Endothelial cell of umbilical vein (primary cell): ENCODE measurements at regions not wholly inside any gene's neighbourhood (a gene's known extent, or its start where the extent isn't known, plus 50 kb on each side); places are given as distances from the start of the nearest gene placed in this dataset.

Source experiments
- EZH2 ChIP-seq: IDR thresholded peaks from 2 replicates; pipeline ENCODE4 v1.6.1; 2012; ENCODE audit warnings: borderline replicate concordance, low read depth, mild to moderate bottlenecking, moderate library complexity, low read length, inconsistent platforms; ENCODE audit not compliant: severe bottlenecking
- JUN ChIP-seq: IDR thresholded peaks from 2 replicates; pipeline ENCODE4 v1.6.1; 2011; ENCODE audit warnings: borderline replicate concordance, low read depth; ENCODE audit not compliant: insufficient read length, insufficient read depth
- POLR2A ChIP-seq: IDR thresholded peaks from 2 replicates; pipeline ENCODE4 v1.6.1; 2012; ENCODE audit warnings: low read depth, mild to moderate bottlenecking, control low read depth, low read length
- POLR2AphosphoS5 ChIP-seq: IDR thresholded peaks from 2 replicates; pipeline ENCODE4 v1.6.1; 2012; ENCODE audit warnings: low read depth, mild to moderate bottlenecking, control low read depth, low read length, moderate library complexity; ENCODE audit not compliant: insufficient read depth
- TF ChIP-seq, protein P1 (sequence below), 2 donors: IDR thresholded peaks; 1 replicate in 1 of 2; 2 replicates in 1 of 2; pipeline ENCODE4 v1.5.1; 2011; ENCODE audit warnings: low read length in 2 of 2, mild to moderate bottlenecking in 2 of 2, moderate library complexity in 2 of 2, control low read depth in 1 of 2, inconsistent platforms in 1 of 2, low read depth in 1 of 2; ENCODE audit not compliant: insufficient read depth in 1 of 2; ENCODE audit errors: extremely low read depth in 1 of 2

GRCh38 chr4:14234307-14234706, 606.8 kb upstream of the BOD1L1 start:
- TF ChIP-seq, protein P1, sequence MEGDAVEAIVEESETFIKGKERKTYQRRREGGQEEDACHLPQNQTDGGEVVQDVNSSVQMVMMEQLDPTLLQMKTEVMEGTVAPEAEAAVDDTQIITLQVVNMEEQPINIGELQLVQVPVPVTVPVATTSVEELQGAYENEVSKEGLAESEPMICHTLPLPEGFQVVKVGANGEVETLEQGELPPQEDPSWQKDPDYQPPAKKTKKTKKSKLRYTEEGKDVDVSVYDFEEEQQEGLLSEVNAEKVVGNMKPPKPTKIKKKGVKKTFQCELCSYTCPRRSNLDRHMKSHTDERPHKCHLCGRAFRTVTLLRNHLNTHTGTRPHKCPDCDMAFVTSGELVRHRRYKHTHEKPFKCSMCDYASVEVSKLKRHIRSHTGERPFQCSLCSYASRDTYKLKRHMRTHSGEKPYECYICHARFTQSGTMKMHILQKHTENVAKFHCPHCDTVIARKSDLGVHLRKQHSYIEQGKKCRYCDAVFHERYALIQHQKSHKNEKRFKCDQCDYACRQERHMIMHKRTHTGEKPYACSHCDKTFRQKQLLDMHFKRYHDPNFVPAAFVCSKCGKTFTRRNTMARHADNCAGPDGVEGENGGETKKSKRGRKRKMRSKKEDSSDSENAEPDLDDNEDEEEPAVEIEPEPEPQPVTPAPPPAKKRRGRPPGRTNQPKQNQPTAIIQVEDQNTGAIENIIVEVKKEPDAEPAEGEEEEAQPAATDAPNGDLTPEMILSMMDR (IDR thresholded peaks at IDR 0.05; ENCODE audit: extremely low read depth in 1 of 2, insufficient read depth in 1 of 2, low read depth in 1 of 2, low read length in 2 of 2) = no peak
- TF ChIP-seq POLR2AphosphoS5 (no peak), POLR2A (no peak), JUN (no peak), EZH2 (no peak)
